Lower leg skin (tissue), 3 donors: ENCODE measurements at regions not wholly inside any gene's neighbourhood (a gene's known extent, or its start where the extent isn't known, plus 50 kb on each side); places are given as distances from the start of the nearest gene placed in this dataset.

Experiments
- POLR2A ChIP-seq, 2 donors: fragments of 450-650 bp; IDR thresholded peaks; one replicate each; pipeline ENCODE4 v1.6.1; 2016 to 2017; ENCODE audit warnings: antibody characterized with exemption in 2 of 2, mild to moderate bottlenecking in 1 of 2, moderate library complexity in 1 of 2
- TF ChIP-seq, protein P1 (sequence below), 3 donors: fragments of 450-650 bp; IDR thresholded peaks; one replicate each; pipeline ENCODE4 v1.5.1; 2016; ENCODE audit warnings: antibody characterized with exemption in 3 of 3, mild to moderate bottlenecking in 3 of 3, moderate library complexity in 2 of 3

DNA sequence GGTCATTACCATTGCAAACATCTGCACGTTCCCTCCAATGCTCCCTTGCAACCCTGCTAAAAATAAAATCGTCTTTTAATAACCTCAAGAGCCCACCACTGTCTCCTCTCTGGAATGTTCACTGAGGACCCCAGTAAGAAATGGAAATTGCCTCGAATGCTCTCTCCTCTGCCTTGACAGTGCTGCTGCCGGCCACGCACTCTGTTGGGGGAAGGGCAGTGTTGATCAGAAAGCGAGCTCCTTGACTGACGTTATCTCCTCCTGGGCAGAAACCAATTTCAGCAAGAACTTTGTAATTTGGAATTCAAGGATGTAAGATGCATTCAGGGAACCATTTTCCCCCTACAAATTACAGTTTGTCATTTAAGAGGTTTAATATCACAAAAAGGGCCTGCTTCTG lies 718.5 kb downstream of the UQCRFS1 start:
- TF ChIP-seq, protein P1, sequence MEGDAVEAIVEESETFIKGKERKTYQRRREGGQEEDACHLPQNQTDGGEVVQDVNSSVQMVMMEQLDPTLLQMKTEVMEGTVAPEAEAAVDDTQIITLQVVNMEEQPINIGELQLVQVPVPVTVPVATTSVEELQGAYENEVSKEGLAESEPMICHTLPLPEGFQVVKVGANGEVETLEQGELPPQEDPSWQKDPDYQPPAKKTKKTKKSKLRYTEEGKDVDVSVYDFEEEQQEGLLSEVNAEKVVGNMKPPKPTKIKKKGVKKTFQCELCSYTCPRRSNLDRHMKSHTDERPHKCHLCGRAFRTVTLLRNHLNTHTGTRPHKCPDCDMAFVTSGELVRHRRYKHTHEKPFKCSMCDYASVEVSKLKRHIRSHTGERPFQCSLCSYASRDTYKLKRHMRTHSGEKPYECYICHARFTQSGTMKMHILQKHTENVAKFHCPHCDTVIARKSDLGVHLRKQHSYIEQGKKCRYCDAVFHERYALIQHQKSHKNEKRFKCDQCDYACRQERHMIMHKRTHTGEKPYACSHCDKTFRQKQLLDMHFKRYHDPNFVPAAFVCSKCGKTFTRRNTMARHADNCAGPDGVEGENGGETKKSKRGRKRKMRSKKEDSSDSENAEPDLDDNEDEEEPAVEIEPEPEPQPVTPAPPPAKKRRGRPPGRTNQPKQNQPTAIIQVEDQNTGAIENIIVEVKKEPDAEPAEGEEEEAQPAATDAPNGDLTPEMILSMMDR (IDR thresholded peaks at IDR 0.05) = no peak
- TF ChIP-seq POLR2A (IDR thresholded peaks at IDR 0.05) = no peak
